ENCODE measurements at regions not wholly inside any gene's neighbourhood (a gene's known extent, or its start where the extent isn't known, plus 50 kb on each side); places are given as distances from the start of the nearest gene placed in this dataset.

DNA sequence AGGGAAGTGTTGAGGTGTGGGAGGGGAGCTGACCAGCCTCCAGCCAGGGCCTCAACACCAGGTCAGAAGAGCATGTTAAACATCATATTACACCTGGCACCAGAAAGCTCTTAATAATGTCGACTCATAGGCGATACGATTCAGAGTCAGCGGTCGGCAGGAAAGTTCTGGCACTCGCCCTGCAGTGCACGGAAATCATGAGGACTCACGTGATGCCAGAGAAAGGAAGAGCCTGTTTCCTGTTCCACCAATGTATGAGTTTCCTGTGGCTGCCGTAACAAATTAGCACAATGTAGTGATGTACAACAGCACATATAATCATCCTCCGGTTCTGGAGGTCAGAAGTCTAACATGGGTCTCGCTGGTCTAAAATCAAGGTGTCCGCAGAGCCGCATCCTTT lies 198.8 kb downstream of the BARX2 start:
- H3K9me3 Mint-ChIP-seq (ENCODE audit: low read depth): peaks cover 4% of the 10 kb centered on the region
- H3K36me3 Mint-ChIP-seq: no peaks in the 10 kb centered on the region
- no peaks in the 10 kb centered on the region for H3K4me1 Mint-ChIP-seq (ENCODE audit: low read depth)
- H3K4me3 Mint-ChIP-seq: no peak overlapping the region
- H3K27ac Mint-ChIP-seq: no peak overlapping the region
- H3K27me3 Mint-ChIP-seq: peaks cover 10% of the 10 kb centered on the region

GRCh38 chr11:129576652-129577051 lies 201.0 kb downstream of the BARX2 start:
- Mint-ChIP-seq H3K27ac (no peak overlapping the region), H3K27me3 (peaks cover 12% of the 10 kb centered on the region), H3K4me3 (no peak overlapping the region), H3K36me3 (no peaks in the 10 kb centered on the region), H3K4me1 (ENCODE audit: low read depth) (no peaks in the 10 kb centered on the region), H3K9me3 (ENCODE audit: low read depth) (no peaks in the 10 kb centered on the region)

DNA sequence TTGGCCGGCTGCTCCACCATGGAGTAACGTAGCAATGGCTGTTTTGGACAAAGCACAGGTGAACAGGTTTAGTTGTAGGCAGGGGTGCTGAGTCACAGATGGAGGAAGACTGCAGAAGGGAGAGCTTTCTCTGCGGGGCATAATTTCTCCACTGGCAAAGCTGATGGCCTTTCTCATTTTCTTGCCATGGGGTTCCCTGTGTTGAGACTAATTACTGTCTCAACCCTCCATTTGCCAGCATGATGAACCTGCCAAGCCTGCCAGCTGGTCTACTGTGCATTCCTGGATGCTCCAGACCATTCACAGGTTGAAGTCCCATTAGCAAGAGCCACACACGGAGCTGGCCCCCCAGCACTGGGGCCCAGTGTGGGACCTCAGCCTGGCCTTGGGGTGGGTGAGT lies 202.4 kb downstream of the BARX2 start:
- Mint-ChIP-seq H3K27ac (no peak overlapping the region), H3K9me3 (ENCODE audit: low read depth) (no peaks in the 10 kb centered on the region), H3K4me3 (no peak overlapping the region), H3K36me3 (no peaks in the 10 kb centered on the region), H3K27me3 (peaks cover 12% of the 10 kb centered on the region), H3K4me1 (ENCODE audit: low read depth) (no peaks in the 10 kb centered on the region)

DNA sequence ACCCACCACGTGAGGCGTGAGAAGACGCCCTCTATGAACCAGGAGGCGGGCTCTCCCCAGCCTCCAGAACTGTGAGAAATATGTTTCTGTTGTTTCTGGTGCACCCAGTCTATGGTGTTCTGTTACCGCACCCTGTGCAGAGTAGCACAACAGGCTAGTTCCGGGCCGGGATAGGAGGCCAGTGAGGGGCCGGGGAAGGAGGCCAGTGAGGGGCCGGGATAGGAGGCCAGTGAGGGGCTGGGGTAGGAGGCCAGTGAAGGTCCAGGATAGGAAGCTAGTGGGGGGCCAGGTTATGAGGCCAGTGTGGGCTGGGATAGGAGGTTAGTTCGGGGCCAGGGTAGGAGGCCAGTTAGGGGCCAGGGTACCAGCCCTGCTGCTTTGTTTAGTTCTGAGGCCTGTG lies 204.6 kb downstream of the BARX2 start:
- H3K9me3 Mint-ChIP-seq (ENCODE audit: low read depth): no peaks in the 10 kb centered on the region
- H3K27me3 Mint-ChIP-seq: peaks cover 10% of the 10 kb centered on the region
- no peaks in the 10 kb centered on the region for H3K36me3 Mint-ChIP-seq
- H3K4me3 Mint-ChIP-seq: no peak overlapping the region
- no peak overlapping the region for H3K27ac Mint-ChIP-seq
- no peaks in the 10 kb centered on the region for H3K4me1 Mint-ChIP-seq (ENCODE audit: low read depth)

- Mint-ChIP-seq H3K27ac (no peak overlapping the region), H3K4me3 (no peak overlapping the region), H3K27me3 (peaks cover 2% of the 10 kb centered on the region), H3K36me3 (no peaks in the 10 kb centered on the region), H3K9me3 (ENCODE audit: low read depth) (no peaks in the 10 kb centered on the region), H3K4me1 (ENCODE audit: low read depth) (no peaks in the 10 kb centered on the region)
Measured at GRCh38 chr11:129584316-129584715, 208.7 kb downstream of the BARX2 start.

GRCh38 chr11:129589190-129589860 lies 213.7 kb downstream of the BARX2 start:
- Mint-ChIP-seq H3K4me1 (ENCODE audit: low read depth) (no peaks in the 10 kb centered on the region), H3K27ac (no peak overlapping the region), H3K9me3 (ENCODE audit: low read depth) (no peaks in the 10 kb centered on the region), H3K36me3 (no peaks in the 10 kb centered on the region), H3K27me3 (peaks cover 3% of the 10 kb centered on the region), H3K4me3 (no peak overlapping the region)

- Mint-ChIP-seq H3K4me3 (no peak overlapping the region), H3K4me1 (ENCODE audit: low read depth) (no peaks in the 10 kb centered on the region), H3K27me3 (peaks cover 3% of the 10 kb centered on the region), H3K9me3 (ENCODE audit: low read depth) (no peaks in the 10 kb centered on the region), H3K27ac (no peak overlapping the region), H3K36me3 (no peaks in the 10 kb centered on the region)
Measured at GRCh38 chr11:129590030-129590752, 214.5 kb downstream of the BARX2 start.

GRCh38 chr11:129590753-129591475 lies 215.3 kb downstream of the BARX2 start:
- Mint-ChIP-seq H3K27me3 (peaks cover 3% of the 10 kb centered on the region), H3K4me1 (ENCODE audit: low read depth) (no peaks in the 10 kb centered on the region), H3K27ac (no peak overlapping the region), H3K9me3 (ENCODE audit: low read depth) (no peaks in the 10 kb centered on the region), H3K4me3 (no peak overlapping the region), H3K36me3 (no peaks in the 10 kb centered on the region)

DNA sequence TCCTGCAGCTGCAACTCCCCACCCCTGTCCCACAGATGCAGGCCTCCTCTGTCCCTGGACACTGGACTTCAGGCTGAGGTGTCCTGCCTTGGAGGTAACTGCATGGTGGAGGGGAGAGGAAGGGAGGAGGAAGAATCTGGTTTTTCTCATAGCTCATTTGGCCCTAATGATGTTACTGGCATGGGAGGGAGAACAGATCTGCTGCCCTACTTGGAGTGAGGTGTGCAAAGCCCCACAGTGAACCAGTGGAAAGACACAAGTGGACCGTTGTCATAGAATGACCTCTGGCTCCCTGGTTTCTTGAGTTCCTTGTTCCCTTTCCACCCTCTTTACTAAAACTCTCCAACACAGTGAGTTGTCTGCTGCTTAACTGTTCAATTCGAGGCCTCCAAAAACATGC lies 215.9 kb downstream of the BARX2 start:
- Mint-ChIP-seq H3K36me3 (no peaks in the 10 kb centered on the region), H3K4me1 (ENCODE audit: low read depth) (no peaks in the 10 kb centered on the region), H3K4me3 (no peak overlapping the region), H3K27me3 (peaks cover 8% of the 10 kb centered on the region), H3K27ac (no peak overlapping the region), H3K9me3 (ENCODE audit: low read depth) (peaks cover 5% of the 10 kb centered on the region)

- H3K36me3 Mint-ChIP-seq: no peaks in the 10 kb centered on the region
- peaks cover 5% of the 10 kb centered on the region for H3K9me3 Mint-ChIP-seq (ENCODE audit: low read depth)
- H3K27ac Mint-ChIP-seq: no peak overlapping the region
- H3K27me3 Mint-ChIP-seq: peaks cover 10% of the 10 kb centered on the region
- H3K4me1 Mint-ChIP-seq (ENCODE audit: low read depth): no peaks in the 10 kb centered on the region
- H3K4me3 Mint-ChIP-seq: no peak overlapping the region
Measured at GRCh38 chr11:129592191-129592590, 216.5 kb downstream of the BARX2 start.

GRCh38 chr11:129593098-129593497 lies 217.4 kb downstream of the BARX2 start:
- Mint-ChIP-seq H3K27ac (no peak overlapping the region), H3K9me3 (ENCODE audit: low read depth) (peaks cover 5% of the 10 kb centered on the region), H3K36me3 (no peaks in the 10 kb centered on the region), H3K4me1 (ENCODE audit: low read depth) (no peaks in the 10 kb centered on the region), H3K4me3 (no peak overlapping the region), H3K27me3 (peaks cover 10% of the 10 kb centered on the region)

DNA sequence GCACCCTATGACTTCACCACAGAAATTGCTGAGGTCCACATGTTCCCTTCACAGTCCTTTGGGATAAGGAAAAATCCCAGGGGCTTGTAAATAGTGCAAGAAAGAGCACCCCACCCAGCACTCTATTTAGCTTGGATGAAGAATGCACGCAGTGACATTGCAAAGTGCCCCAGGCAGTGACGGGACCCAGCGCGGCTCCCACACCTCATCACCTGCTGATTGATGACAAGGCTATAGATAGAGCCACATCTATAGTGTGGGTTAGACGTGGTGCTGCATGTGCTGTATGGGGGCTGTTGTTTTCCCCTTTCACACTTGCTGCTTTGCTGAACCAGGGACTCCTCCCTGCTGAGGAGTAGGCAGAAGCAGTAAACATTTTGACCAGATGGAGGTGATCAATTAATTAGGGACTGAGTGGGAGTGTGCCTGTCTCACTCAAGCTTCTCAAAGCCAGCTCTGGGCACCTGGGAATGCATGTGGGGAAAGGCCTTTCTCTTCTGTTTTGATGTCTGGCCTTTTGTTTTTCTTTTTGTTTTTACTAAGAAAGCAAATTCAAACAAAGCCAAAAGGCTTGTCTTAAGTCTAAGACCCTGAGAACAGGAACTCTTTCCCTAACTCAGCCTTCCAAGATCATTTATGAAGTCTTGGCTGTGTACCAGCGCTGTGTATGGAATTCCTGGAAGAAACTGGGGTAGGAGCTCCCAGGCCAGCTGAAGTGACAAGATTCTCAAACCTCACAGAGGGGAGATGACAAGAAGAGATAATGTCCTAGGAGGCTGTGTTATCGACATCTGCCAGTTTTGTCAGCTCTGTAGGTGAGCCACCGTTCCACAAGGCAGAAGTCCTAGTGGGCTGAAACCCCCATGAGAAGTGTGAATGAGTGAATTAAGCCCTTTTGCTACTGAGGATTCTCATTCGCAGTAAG lies 219.7 kb downstream of the BARX2 start:
- Mint-ChIP-seq H3K27me3 (peaks cover 12% of the 10 kb centered on the region), H3K4me3 (no peak overlapping the region)

DNA sequence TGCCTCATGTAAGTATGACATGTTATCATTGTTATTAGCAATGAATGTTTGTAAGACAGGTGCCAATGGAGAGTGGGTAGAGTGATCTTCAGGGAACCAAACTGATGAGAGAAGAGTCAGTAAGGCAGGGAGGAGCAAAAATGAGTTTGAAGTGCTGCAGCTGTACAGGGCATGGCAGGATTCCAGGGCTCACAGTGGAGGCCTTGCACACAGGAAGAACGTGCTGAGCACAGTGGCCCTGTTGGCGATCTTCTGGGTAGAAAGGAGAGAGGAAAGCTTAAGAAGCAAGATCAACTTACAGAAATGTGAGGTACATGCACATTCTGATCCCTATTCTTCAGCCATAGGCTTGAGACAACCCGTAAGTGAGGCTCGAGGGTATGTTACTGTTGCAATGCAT lies 219.3 kb upstream of the TMEM45B start:
- H3K4me3 Mint-ChIP-seq: no peak overlapping the region
- no peak overlapping the region for H3K27ac Mint-ChIP-seq
- peaks cover 12% of the 10 kb centered on the region for H3K27me3 Mint-ChIP-seq
- peaks cover 7% of the 10 kb centered on the region for H3K36me3 Mint-ChIP-seq
- peaks cover 9% of the 10 kb centered on the region for H3K9me3 Mint-ChIP-seq (ENCODE audit: low read depth)
- no peaks in the 10 kb centered on the region for H3K4me1 Mint-ChIP-seq (ENCODE audit: low read depth)

More for the DNA sequence above, 219.7 kb downstream of the BARX2 start:
- H3K4me1 Mint-ChIP-seq (ENCODE audit: low read depth): no peaks in the 10 kb centered on the region
- H3K27ac Mint-ChIP-seq: no peak overlapping the region
- peaks cover 5% of the 10 kb centered on the region for H3K36me3 Mint-ChIP-seq
- H3K9me3 Mint-ChIP-seq (ENCODE audit: low read depth): peaks cover 9% of the 10 kb centered on the region

DNA sequence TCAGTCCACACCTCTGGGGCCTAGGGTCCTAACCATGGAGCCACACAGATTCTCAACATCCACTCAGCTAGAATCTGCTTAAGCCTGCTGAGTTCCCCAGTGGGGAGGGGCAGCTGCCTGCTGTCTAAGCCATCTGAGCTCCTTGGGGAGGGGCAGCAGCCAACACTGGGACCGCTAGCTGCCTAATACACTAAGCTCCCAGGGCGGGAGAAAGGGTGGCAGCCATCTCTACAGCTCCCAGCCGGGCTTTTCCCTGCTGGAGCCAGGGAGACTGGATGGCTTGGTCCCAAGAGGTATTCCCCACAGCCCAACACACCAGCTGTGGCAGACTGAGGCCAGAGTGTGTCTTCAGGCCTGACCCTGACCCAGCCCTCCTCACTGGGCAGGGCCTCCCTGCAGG lies 217.3 kb upstream of the TMEM45B start:
- H3K27me3 Mint-ChIP-seq: peaks cover 9% of the 10 kb centered on the region
- H3K4me1 Mint-ChIP-seq (ENCODE audit: low read depth): no peaks in the 10 kb centered on the region
- H3K36me3 Mint-ChIP-seq: peaks cover 7% of the 10 kb centered on the region
- no peak overlapping the region for H3K27ac Mint-ChIP-seq
- H3K9me3 Mint-ChIP-seq (ENCODE audit: low read depth): peaks cover 9% of the 10 kb centered on the region
- H3K4me3 Mint-ChIP-seq: no peak overlapping the region
